Mammary epithelial cell (primary cell): ENCODE measurements at regions not wholly inside any gene's neighbourhood (a gene's known extent, or its start where the extent isn't known, plus 50 kb on each side); places are given as distances from the start of the nearest gene placed in this dataset.

Source experiments
- CTCF ChIP-seq, 2 donors: IDR thresholded peaks in 1 of 2; conservative IDR thresholded peaks in 1 of 2; 2 replicates each; pipeline ENCODE4 v1.5.1; 2011 to 2012; ENCODE audit warnings: inconsistent platforms in 2 of 2, low read length in 2 of 2, mild to moderate bottlenecking in 2 of 2, control low read depth in 1 of 2, low read depth in 1 of 2; ENCODE audit not compliant: insufficient read depth in 1 of 2; ENCODE audit errors: extremely low read depth in 1 of 2
- EZH2 ChIP-seq: IDR thresholded peaks from 2 replicates; pipeline ENCODE4 v1.6.1; 2012; ENCODE audit warnings: low read length, inconsistent platforms, borderline replicate concordance

- TF ChIP-seq CTCF (conservative IDR thresholded peaks at IDR 0.05 in 1 of 2, IDR thresholded peaks at IDR 0.05 in 1 of 2; ENCODE audit: extremely low read depth in 1 of 2, insufficient read depth in 1 of 2, low read depth in 1 of 2, low read length in 2 of 2), result no peak
- no peak for TF ChIP-seq EZH2
Measured at GRCh38 chr6:170087941-170088581, 202.8 kb downstream of the DLL1 start.
